GM12872 (cell line): ENCODE measurements at regions not wholly inside any gene's neighbourhood (a gene's known extent, or its start where the extent isn't known, plus 50 kb on each side); places are given as distances from the start of the nearest gene placed in this dataset.

Experiments
- CTCF ChIP-seq: IDR thresholded peaks from 3 replicates; pipeline ENCODE4 v1.5.1; 2011; ENCODE audit warnings: low read depth, mild to moderate bottlenecking, low read length, moderate library complexity; ENCODE audit not compliant: insufficient read depth

DNA sequence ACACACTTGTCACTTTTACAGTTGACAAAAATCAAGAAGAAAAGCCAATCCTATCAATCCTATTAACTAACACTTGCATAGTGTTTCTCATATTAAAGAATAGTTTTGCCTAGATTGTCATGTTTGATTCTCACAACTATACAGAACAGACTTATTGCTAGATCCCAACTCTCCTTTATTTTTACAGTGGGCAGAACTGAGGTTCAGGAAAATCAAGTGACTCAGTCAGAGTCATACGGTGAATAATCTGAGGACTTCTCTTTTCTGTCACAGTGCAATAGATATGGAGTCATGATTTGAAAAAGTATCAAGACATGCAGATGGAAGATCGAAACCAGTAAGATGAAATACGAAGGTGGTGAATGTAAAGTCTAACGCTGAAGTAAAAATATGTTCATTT is 195.1 kb upstream of the CITED2 start:
- TF ChIP-seq CTCF: no peak

- no peak for TF ChIP-seq CTCF
Measured at GRCh38 chr6:139568956-139569538, 194.6 kb upstream of the CITED2 start.

GRCh38 chr6:139568151-139568955 is 193.9 kb upstream of the CITED2 start:
- TF ChIP-seq CTCF: no peak

GRCh38 chr6:139567095-139567494 is 192.6 kb upstream of the CITED2 start:
- no peak for TF ChIP-seq CTCF

DNA sequence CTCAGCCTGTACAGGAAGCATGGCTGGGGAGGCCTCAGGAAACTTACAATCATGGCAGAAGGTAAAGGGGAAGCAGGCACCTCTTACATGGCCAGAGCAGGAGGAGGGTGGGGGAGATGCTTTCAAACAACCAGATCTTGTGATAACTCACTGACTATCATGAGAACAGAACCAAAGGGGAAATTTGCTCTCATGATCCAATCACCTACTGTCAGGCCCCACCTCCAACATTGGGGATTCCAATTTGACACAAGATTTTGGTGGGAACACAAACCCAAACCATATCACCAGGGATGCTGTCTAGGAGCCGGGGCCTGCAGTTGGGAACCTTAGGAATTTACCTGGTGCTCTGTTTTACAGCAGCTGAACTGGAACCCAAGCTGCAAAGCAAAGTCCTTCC is 191.1 kb upstream of the CITED2 start:
- TF ChIP-seq CTCF: no peak

DNA sequence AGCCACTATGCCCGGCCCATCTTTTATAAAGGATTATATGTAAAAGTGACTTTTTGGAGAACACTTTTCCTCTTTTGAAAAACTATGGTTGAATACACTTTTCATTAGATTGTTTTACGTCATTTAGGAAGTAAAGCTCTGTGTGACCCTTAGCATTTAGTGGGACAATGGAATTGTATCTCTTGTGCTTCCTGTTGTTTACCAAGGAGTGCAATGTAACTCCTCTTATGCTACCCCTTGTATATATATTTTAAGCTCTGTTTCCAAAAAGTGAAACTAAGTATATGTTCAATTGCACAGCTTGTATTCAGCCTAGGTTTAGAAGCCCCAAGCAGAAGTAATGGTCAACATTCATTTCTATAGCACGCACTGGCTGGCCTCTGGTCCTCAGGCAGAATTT is 183.1 kb upstream of the CITED2 start:
- no peak for TF ChIP-seq CTCF

DNA sequence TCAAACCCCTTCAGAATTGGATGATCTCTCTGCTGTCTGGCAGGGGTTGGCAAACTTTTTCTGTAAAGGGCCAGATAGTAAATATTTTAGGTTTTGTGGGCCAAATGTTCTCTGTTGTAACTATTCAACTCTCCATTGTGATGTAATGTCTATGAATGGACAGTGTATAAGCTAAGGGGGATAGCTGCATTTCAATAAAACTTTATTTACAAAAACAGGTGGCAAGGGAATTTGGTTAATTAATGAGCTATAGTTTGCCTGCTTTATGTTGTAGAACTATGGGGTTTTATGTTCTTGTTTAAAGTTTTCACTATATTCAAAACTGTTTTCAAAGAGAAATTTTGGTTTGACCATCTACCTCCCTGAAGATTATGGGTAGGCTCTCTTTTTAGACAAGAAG is 182.1 kb upstream of the CITED2 start:
- no peak for TF ChIP-seq CTCF
